ENCODE measurements at regions not wholly inside any gene's neighbourhood (a gene's known extent, or its start where the extent isn't known, plus 50 kb on each side); places are given as distances from the start of the nearest gene placed in this dataset.
"Not testable (repeated sequence)": the region's sequence is repeated elsewhere in the genome, so short reads cannot be mapped to it uniquely, and the experiment has no call there.

GRCh38 chr1:213491468-213491867, 440.4 kb downstream of the RPS6KC1 start:
- 95 to 96% methylated on average over 5 of the region's 5 CpGs for WGBS, 2 experiments
- no peak overlapping the region for H3K4me3 ChIP-seq (ENCODE audit: insufficient read depth, low read depth, low read length)
- H3K4me1 ChIP-seq (ENCODE audit: control insufficient read depth, insufficient read depth, low read length): no peaks in the 10 kb centered on the region

GRCh38 chr1:213492161-213493041, 441.4 kb downstream of the RPS6KC1 start:
- WGBS, 2 experiments: 93 to 95% methylated on average over 20 to 21 of the region's 21 CpGs
- Histone ChIP-seq H3K27ac (ENCODE audit: insufficient read depth, low read depth, low read length, poor library complexity, severe bottlenecking) (no peak overlapping the region), H3K9me3 (ENCODE audit: control insufficient read depth, low read length) (no peaks in the 10 kb centered on the region), H3K4me3 (ENCODE audit: insufficient read depth, low read depth, low read length) (no peak overlapping the region), H3K4me1 (ENCODE audit: control insufficient read depth, insufficient read depth, low read length) (no peaks in the 10 kb centered on the region), H3K36me3 (ENCODE audit: control insufficient read depth, insufficient read depth, low read length) (no peaks in the 10 kb centered on the region), H3K27me3 (ENCODE audit: control insufficient read depth, insufficient read depth, low read length, poor library complexity, severe bottlenecking) (no peaks in the 10 kb centered on the region)

More at GRCh38 chr1:213491468-213491867, 440.4 kb downstream of the RPS6KC1 start:
- Histone ChIP-seq H3K27me3 (ENCODE audit: control insufficient read depth, insufficient read depth, low read length, poor library complexity, severe bottlenecking) (no peaks in the 10 kb centered on the region), H3K9me3 (ENCODE audit: control insufficient read depth, low read length) (no peaks in the 10 kb centered on the region), H3K36me3 (ENCODE audit: control insufficient read depth, insufficient read depth, low read length) (no peaks in the 10 kb centered on the region), H3K27ac (ENCODE audit: insufficient read depth, low read depth, low read length, poor library complexity, severe bottlenecking) (no peak overlapping the region)

- Histone ChIP-seq H3K36me3 (ENCODE audit: control insufficient read depth, insufficient read depth, low read length) (no peaks in the 10 kb centered on the region), H3K4me3 (ENCODE audit: insufficient read depth, low read depth, low read length) (no peak overlapping the region), H3K4me1 (ENCODE audit: control insufficient read depth, insufficient read depth, low read length) (no peaks in the 10 kb centered on the region), H3K27me3 (ENCODE audit: control insufficient read depth, insufficient read depth, low read length, poor library complexity, severe bottlenecking) (no peaks in the 10 kb centered on the region), H3K27ac (ENCODE audit: insufficient read depth, low read depth, low read length, poor library complexity, severe bottlenecking) (no peak overlapping the region), H3K9me3 (ENCODE audit: control insufficient read depth, low read length) (no peaks in the 10 kb centered on the region)
- WGBS, 2 experiments: 89 to 96% methylated on average over 3 of the region's 4 CpGs
These were observed 448.4 kb downstream of the RPS6KC1 start for GRCh38 chr1:213499444-213499843.

GRCh38 chr1:213507472-213508223, 456.6 kb downstream of the RPS6KC1 start:
- Histone ChIP-seq H3K9me3 (ENCODE audit: control insufficient read depth, low read length) (no peaks in the 10 kb centered on the region), H3K27me3 (ENCODE audit: control insufficient read depth, insufficient read depth, low read length, poor library complexity, severe bottlenecking) (no peaks in the 10 kb centered on the region), H3K4me3 (ENCODE audit: insufficient read depth, low read depth, low read length) (no peak overlapping the region), H3K36me3 (ENCODE audit: control insufficient read depth, insufficient read depth, low read length) (no peaks in the 10 kb centered on the region), H3K4me1 (ENCODE audit: control insufficient read depth, insufficient read depth, low read length) (no peaks in the 10 kb centered on the region), H3K27ac (ENCODE audit: insufficient read depth, low read depth, low read length, poor library complexity, severe bottlenecking) (no peak overlapping the region)
- WGBS, 2 experiments: 75 to 78% methylated on average over 6 of the region's 7 CpGs

GRCh38 chr1:213511173-213511572, 460.1 kb downstream of the RPS6KC1 start:
- Histone ChIP-seq H3K27ac (ENCODE audit: insufficient read depth, low read depth, low read length, poor library complexity, severe bottlenecking) (no peak overlapping the region), H3K4me3 (ENCODE audit: insufficient read depth, low read depth, low read length) (no peak overlapping the region), H3K4me1 (ENCODE audit: control insufficient read depth, insufficient read depth, low read length) (no peaks in the 10 kb centered on the region), H3K27me3 (ENCODE audit: control insufficient read depth, insufficient read depth, low read length, poor library complexity, severe bottlenecking) (no peaks in the 10 kb centered on the region), H3K36me3 (ENCODE audit: control insufficient read depth, insufficient read depth, low read length) (no peaks in the 10 kb centered on the region), H3K9me3 (ENCODE audit: control insufficient read depth, low read length) (no peaks in the 10 kb centered on the region)
- WGBS, 2 experiments: 86 to 88% methylated on average over 4 of the region's 4 CpGs

- 90 to 91% methylated on average over 5 of the region's 5 CpGs for WGBS, 2 experiments
- no peaks in the 10 kb centered on the region for H3K9me3 ChIP-seq (ENCODE audit: control insufficient read depth, low read length)
- H3K4me1 ChIP-seq (ENCODE audit: control insufficient read depth, insufficient read depth, low read length): no peaks in the 10 kb centered on the region
- no peak overlapping the region for H3K27ac ChIP-seq (ENCODE audit: insufficient read depth, low read depth, low read length, poor library complexity, severe bottlenecking)
- no peaks in the 10 kb centered on the region for H3K27me3 ChIP-seq (ENCODE audit: control insufficient read depth, insufficient read depth, low read length, poor library complexity, severe bottlenecking)
- no peak overlapping the region for H3K4me3 ChIP-seq (ENCODE audit: insufficient read depth, low read depth, low read length)
- H3K36me3 ChIP-seq (ENCODE audit: control insufficient read depth, insufficient read depth, low read length): no peaks in the 10 kb centered on the region
These were observed 461.3 kb downstream of the RPS6KC1 start for GRCh38 chr1:213512316-213512715.

- Histone ChIP-seq H3K27ac (ENCODE audit: insufficient read depth, low read depth, low read length, poor library complexity, severe bottlenecking) (no peak overlapping the region), H3K27me3 (ENCODE audit: control insufficient read depth, insufficient read depth, low read length, poor library complexity, severe bottlenecking) (no peaks in the 10 kb centered on the region), H3K36me3 (ENCODE audit: control insufficient read depth, insufficient read depth, low read length) (no peaks in the 10 kb centered on the region), H3K9me3 (ENCODE audit: control insufficient read depth, low read length) (no peaks in the 10 kb centered on the region), H3K4me3 (ENCODE audit: insufficient read depth, low read depth, low read length) (no peak overlapping the region), H3K4me1 (ENCODE audit: control insufficient read depth, insufficient read depth, low read length) (no peaks in the 10 kb centered on the region)
- 86 to 92% methylated on average over 2 of the region's 2 CpGs for WGBS, 2 experiments
These were observed 462.0 kb downstream of the RPS6KC1 start for GRCh38 chr1:213513006-213513405.

- H3K4me1 ChIP-seq (ENCODE audit: control insufficient read depth, insufficient read depth, low read length); H3K4me3 ChIP-seq (ENCODE audit: insufficient read depth, low read depth, low read length); H3K36me3 ChIP-seq (ENCODE audit: control insufficient read depth, insufficient read depth, low read length); H3K27ac ChIP-seq (ENCODE audit: insufficient read depth, low read depth, low read length, poor library complexity, severe bottlenecking); H3K9me3 ChIP-seq (ENCODE audit: control insufficient read depth, low read length); H3K27me3 ChIP-seq (ENCODE audit: control insufficient read depth, insufficient read depth, low read length, poor library complexity, severe bottlenecking): not testable (repeated sequence)
- 92 to 100% methylated on average over 3 to 4 of the region's 5 CpGs for WGBS, 2 experiments
These were observed 463.6 kb downstream of the RPS6KC1 start for GRCh38 chr1:213514408-213515179.

GRCh38 chr1:213519098-213519497, 468.1 kb downstream of the RPS6KC1 start:
- Histone ChIP-seq H3K4me1 (ENCODE audit: control insufficient read depth, insufficient read depth, low read length) (no peaks in the 10 kb centered on the region), H3K4me3 (ENCODE audit: insufficient read depth, low read depth, low read length) (no peak overlapping the region), H3K27me3 (ENCODE audit: control insufficient read depth, insufficient read depth, low read length, poor library complexity, severe bottlenecking) (no peaks in the 10 kb centered on the region), H3K36me3 (ENCODE audit: control insufficient read depth, insufficient read depth, low read length) (no peaks in the 10 kb centered on the region), H3K27ac (ENCODE audit: insufficient read depth, low read depth, low read length, poor library complexity, severe bottlenecking) (no peak overlapping the region), H3K9me3 (ENCODE audit: control insufficient read depth, low read length) (no peaks in the 10 kb centered on the region)
- 80 to 90% methylated on average over 4 of the region's 4 CpGs for WGBS, 2 experiments

GRCh38 chr1:213521206-213521605, 466.6 kb upstream of the PROX1 start:
- H3K4me1 ChIP-seq (ENCODE audit: control insufficient read depth, insufficient read depth, low read length): no peaks in the 10 kb centered on the region
- no peaks in the 10 kb centered on the region for H3K36me3 ChIP-seq (ENCODE audit: control insufficient read depth, insufficient read depth, low read length)
- no peak overlapping the region for H3K4me3 ChIP-seq (ENCODE audit: insufficient read depth, low read depth, low read length)
- WGBS, 2 experiments: 98 to 100% methylated on average over 1 to 2 of the region's 2 CpGs
- H3K27ac ChIP-seq (ENCODE audit: insufficient read depth, low read depth, low read length, poor library complexity, severe bottlenecking): no peak overlapping the region
- H3K9me3 ChIP-seq (ENCODE audit: control insufficient read depth, low read length): no peaks in the 10 kb centered on the region
- no peaks in the 10 kb centered on the region for H3K27me3 ChIP-seq (ENCODE audit: control insufficient read depth, insufficient read depth, low read length, poor library complexity, severe bottlenecking)
